Thoracic aorta (tissue), 2 donors: ENCODE measurements at regions not wholly inside any gene's neighbourhood (a gene's known extent, or its start where the extent isn't known, plus 50 kb on each side); places are given as distances from the start of the nearest gene placed in this dataset.

Experiments used
- ATAC-seq: fragments of 150-250 bp; one replicate; pipeline ENCODE4 v1.8.0; 2017; ENCODE audit warnings: low read depth; ENCODE audit not compliant: insufficient number of reproducible peaks, low FRiP score
- DNase-seq: peaks from one replicate; pipeline ENCODE4 v3.0.0-alpha.2; 2020; ENCODE audit warnings: low spot score
- H3K27ac ChIP-seq, 2 donors: fragments of 200-600 bp; sonication (generic); 1 replicate in 1 of 2; 2 replicates in 1 of 2; pipeline ENCODE4 v1.5.1; 2016; ENCODE audit warnings: mild to moderate bottlenecking in 2 of 2, moderate library complexity in 2 of 2
- H3K27me3 ChIP-seq: fragments of 200-600 bp; sonication (generic); replicated peaks from 2 replicates; pipeline ENCODE4 v1.6.0; 2016; ENCODE audit warnings: mild to moderate bottlenecking; ENCODE audit not compliant: insufficient read depth
- H3K36me3 ChIP-seq: fragments of 200-600 bp; sonication (generic); one replicate; pipeline ENCODE4 v1.5.1; 2016
- H3K4me1 ChIP-seq, 2 donors: fragments of 200-600 bp; sonication (generic); 1 replicate in 1 of 2; 2 replicates in 1 of 2; pipeline versions ENCODE4 v1.5.1 to v1.6.0; 2016; ENCODE audit warnings: low read depth in 2 of 2, mild to moderate bottlenecking in 1 of 2; ENCODE audit not compliant: control insufficient read depth in 1 of 2
- H3K4me3 ChIP-seq: fragments of 200-600 bp; sonication (generic); 2 replicates; pipeline ENCODE4 v1.5.1; 2016; ENCODE audit warnings: mild to moderate bottlenecking
- H3K9me3 ChIP-seq: fragments of 200-600 bp; sonication (generic); 2 replicates; pipeline ENCODE4 v1.5.1; 2016
- CTCF ChIP-seq: fragments of 200-600 bp; sonication (generic); IDR thresholded peaks from one replicate; pipeline ENCODE4 v1.5.1; 2019; ENCODE audit warnings: antibody characterized with exemption

- DNase-seq (no peak), ATAC-seq (no peak)
- TF ChIP-seq CTCF, result no peak
- H3K27me3 ChIP-seq, result no peaks in the 10 kb centered on the region
- H3K4me3 ChIP-seq, result no peak overlapping the region
- no peaks in the 10 kb centered on the region for H3K36me3 ChIP-seq
- H3K4me1 ChIP-seq, result no peaks in the 10 kb centered on the region
- no peak overlapping the region for H3K27ac ChIP-seq
- H3K9me3 ChIP-seq, result no peaks in the 10 kb centered on the region
Observed at GRCh38 chr11:80827781-80828180, 1387.0 kb upstream of the TENM4 start.

GRCh38 chr11:80826808-80827207, 1386.0 kb upstream of the TENM4 start:
- Histone ChIP-seq H3K36me3 (no peaks in the 10 kb centered on the region), H3K4me3 (no peak overlapping the region), H3K27ac (no peak overlapping the region), H3K4me1 (no peaks in the 10 kb centered on the region), H3K27me3 (no peaks in the 10 kb centered on the region), H3K9me3 (no peaks in the 10 kb centered on the region)
- DNase-seq, result no peak
- ATAC-seq, result no peak
- no peak for TF ChIP-seq CTCF

- H3K27me3 ChIP-seq, result no peaks in the 10 kb centered on the region
- no peak for TF ChIP-seq CTCF
- DNase-seq, result no peak
- no peak overlapping the region for H3K27ac ChIP-seq
- no peak overlapping the region for H3K4me3 ChIP-seq
- no peaks in the 10 kb centered on the region for H3K36me3 ChIP-seq
- no peaks in the 10 kb centered on the region for H3K4me1 ChIP-seq
- ATAC-seq, result no peak
- H3K9me3 ChIP-seq, result no peaks in the 10 kb centered on the region
Observed at GRCh38 chr11:80822308-80822707, 1381.5 kb upstream of the TENM4 start.

- Histone ChIP-seq H3K27ac (no peak overlapping the region), H3K4me1 (no peaks in the 10 kb centered on the region), H3K4me3 (no peak overlapping the region), H3K9me3 (no peaks in the 10 kb centered on the region), H3K27me3 (no peaks in the 10 kb centered on the region), H3K36me3 (no peaks in the 10 kb centered on the region)
- ATAC-seq, result no peak
- DNase-seq, result no peak
- no peak for TF ChIP-seq CTCF
Observed at GRCh38 chr11:80819271-80819670, 1378.4 kb upstream of the TENM4 start.

GRCh38 chr11:80816966-80817365, 1376.1 kb upstream of the TENM4 start:
- ATAC-seq (no peak), DNase-seq (no peak)
- Histone ChIP-seq H3K36me3 (no peaks in the 10 kb centered on the region), H3K27ac (no peak overlapping the region), H3K4me1 (no peaks in the 10 kb centered on the region), H3K9me3 (no peaks in the 10 kb centered on the region), H3K4me3 (no peak overlapping the region), H3K27me3 (no peaks in the 10 kb centered on the region)
- no peak for TF ChIP-seq CTCF
